B cell (primary cell): ENCODE measurements at regions not wholly inside any gene's neighbourhood (a gene's known extent, or its start where the extent isn't known, plus 50 kb on each side); places are given as distances from the start of the nearest gene placed in this dataset.

Experiments used
- ATAC-seq: fragments of 200-7000 bp; cut with Tn5 transposase; one replicate; pipeline ENCODE4 v1.10.0; 2021; ENCODE audit warnings: low read depth, mild to moderate bottlenecking, moderate number of reproducible peaks, moderate library complexity
- CTCF ChIA-PET: fragments of 350-600 bp; sonication (Branson Sonifier 250); formaldehyde crosslinking; loops from one replicate; lab custom pipeline; 2021; ENCODE audit warnings: antibody characterized with exemption, inconsistent platforms; lab: Charles Lee
- POLR2A ChIA-PET: fragments of 350-600 bp; sonication (Branson Sonifier 250); formaldehyde crosslinking; loops from one replicate; lab custom pipeline; 2021; ENCODE audit warnings: antibody characterized with exemption; lab: Charles Lee
- DNase-seq: peaks from one replicate; pipeline ENCODE4 v3.0.0; 2013
- H2AFZ ChIP-seq: 2 replicates; pipeline ENCODE4 v1.6.1; 2012; ENCODE audit warnings: mild to moderate bottlenecking, low read depth, low read length; ENCODE audit not compliant: insufficient read depth, poor library complexity, severe bottlenecking
- H3K27ac ChIP-seq, 2 donors: 1 replicate in 1 of 2; 2 replicates in 1 of 2; pipeline ENCODE4 v1.5.1; 2012 to 2013; ENCODE audit warnings: low read length in 2 of 2, mild to moderate bottlenecking in 2 of 2, moderate library complexity in 1 of 2
- H3K27me3 ChIP-seq, 4 experiments: fragments of 200-600 bp in 1 of 4; sonication (generic) in 1 of 4; replicated peaks in 1 of 4; 1 replicate in 2 of 4; 2 replicates in 2 of 4; pipeline versions ENCODE4 v1.6.1 to v1.7.0; 2013 to 2016; ENCODE audit warnings: low read length in 3 of 4, mild to moderate bottlenecking in 2 of 4, mixed read lengths in 1 of 4, moderate library complexity in 1 of 4; ENCODE audit not compliant: insufficient read depth in 4 of 4, control insufficient read depth in 3 of 4; ENCODE audit errors: control extremely low read depth in 1 of 4
- H3K36me3 ChIP-seq, 2 experiments: replicated peaks in 1 of 2; 1 replicate in 1 of 2; 2 replicates in 1 of 2; pipeline versions ENCODE4 v1.6.1 to v1.7.1; 2013; ENCODE audit warnings: low read length in 1 of 2; ENCODE audit not compliant: insufficient read depth in 2 of 2, control insufficient read depth in 1 of 2; ENCODE audit errors: control extremely low read depth in 1 of 2, extremely low read depth in 1 of 2
- H3K4me1 ChIP-seq, 2 donors: fragments of 200-600 bp in 1 of 2; sonication (generic) in 1 of 2; 1 replicate in 1 of 2; 2 replicates in 1 of 2; pipeline versions ENCODE4 v1.5.1 to v1.6.1; 2013 to 2017; ENCODE audit warnings: low read length in 2 of 2; ENCODE audit not compliant: control insufficient read depth in 2 of 2, insufficient read depth in 2 of 2
- H3K4me2 ChIP-seq: replicated peaks from 2 replicates; pipeline ENCODE3; 2012; ENCODE audit warnings: mild to moderate bottlenecking, low read depth, low read length; ENCODE audit not compliant: poor library complexity, severe bottlenecking
- H3K4me3 ChIP-seq, 5 experiments: fragments of 200-600 bp in 1 of 5; sonication (generic) in 1 of 5; 1 replicate in 3 of 5; 2 replicates in 2 of 5; pipeline versions ENCODE4 v1.5.1 to v1.7.0; 2011 to 2016; ENCODE audit warnings: low read length in 4 of 5, mild to moderate bottlenecking in 4 of 5, low read depth in 2 of 5, control low read depth in 1 of 5, moderate library complexity in 1 of 5; ENCODE audit not compliant: insufficient read depth in 1 of 5; ENCODE audit errors: control extremely low read depth in 1 of 5, extremely low read depth in 1 of 5
- H3K79me2 ChIP-seq: fragments of 200-600 bp; sonication (generic); one replicate; pipeline ENCODE4 v1.6.0; 2016; ENCODE audit warnings: low read length; ENCODE audit not compliant: control insufficient read depth, insufficient read depth
- H3K9ac ChIP-seq: fragments of 200-600 bp; sonication (generic); 2 replicates; pipeline ENCODE4 v1.6.1; 2017; ENCODE audit warnings: mild to moderate bottlenecking, low read length, moderate library complexity
- H3K9me3 ChIP-seq, 3 donors: one replicate each; pipeline versions ENCODE4 v1.6.1 to v1.7.1; 2013; ENCODE audit warnings: low read length in 2 of 3; ENCODE audit not compliant: control insufficient read depth in 2 of 3, insufficient read depth in 1 of 3; ENCODE audit errors: control extremely low read depth in 1 of 3
- H4K20me1 ChIP-seq: 2 replicates; pipeline ENCODE4 v1.6.0; 2012; ENCODE audit warnings: mild to moderate bottlenecking, low read length; ENCODE audit not compliant: insufficient read depth, control insufficient read depth, poor library complexity, severe bottlenecking
- H3K27ac Mint-ChIP-seq: one replicate; pipeline ENCODE4 v1.8.0; 2021; ENCODE audit warnings: mixed read lengths
- H3K27me3 Mint-ChIP-seq: one replicate; pipeline ENCODE4 v1.8.0; 2021; ENCODE audit warnings: mixed read lengths
- H3K4me1 Mint-ChIP-seq: one replicate; pipeline ENCODE4 v1.8.0; 2021; ENCODE audit warnings: mixed read lengths
- H3K4me3 Mint-ChIP-seq: one replicate; pipeline ENCODE4 v1.8.0; 2021; ENCODE audit warnings: mixed read lengths
- H3K9me3 Mint-ChIP-seq: one replicate; pipeline ENCODE4 v1.8.0; 2022; ENCODE audit warnings: mixed read lengths; ENCODE audit not compliant: insufficient read depth
- CTCF ChIP-seq: fragments of 200-600 bp; IDR thresholded peaks from one replicate; pipeline ENCODE4 v1.8.0; 2022; ENCODE audit warnings: antibody characterized with exemption, mild to moderate bottlenecking
- EZH2 ChIP-seq: IDR thresholded peaks from 2 replicates; pipeline ENCODE4 v1.6.1; 2012; ENCODE audit warnings: borderline replicate concordance, low read depth, mild to moderate bottlenecking, moderate library complexity, low read length; ENCODE audit not compliant: insufficient read depth, poor library complexity, severe bottlenecking
- WGBS: methylation state at CpG from one replicate; pipeline ENCODE4 v1.1.5; 2013; ENCODE audit warnings: missing lambda C conversion rate; ENCODE audit not compliant: insufficient coverage; 5-methylcytosine and 5-hydroxymethylcytosine counted together
- intact Hi-C: fragments of 100-400 bp; cut with micrococcal nuclease; formaldehyde crosslinking; loops from one replicate; pipeline ENCODE4 v1.10.0; 2022

GRCh38 chr16:72298961-72299360 lies 127.0 kb upstream of the PMFBP1 start:
- Mint-ChIP-seq H3K4me3 (no peak overlapping the region), H3K4me1 (no peaks in the 10 kb centered on the region), H3K9me3 (no peaks in the 10 kb centered on the region), H3K27ac (no peak overlapping the region), H3K27me3 (no peaks in the 10 kb centered on the region)
- H2AFZ ChIP-seq = no peak overlapping the region
- H3K27ac ChIP-seq = no peak overlapping the region
- no peaks in the 10 kb centered on the region for H3K36me3 ChIP-seq
- no peaks in the 10 kb centered on the region for H3K9me3 ChIP-seq
- intact Hi-C loops = no loop called here
- H3K9ac ChIP-seq = no peak overlapping the region
- DNase-seq (no peak), ATAC-seq (no peak)
- POLR2A ChIA-PET = no interaction called here
- H4K20me1 ChIP-seq = no peaks in the 10 kb centered on the region
- no peaks in the 10 kb centered on the region for H3K4me1 ChIP-seq
- no peak overlapping the region for H3K4me2 ChIP-seq
- no peaks in the 10 kb centered on the region for H3K27me3 ChIP-seq
- no peak for TF ChIP-seq CTCF
- TF ChIP-seq EZH2 = no peak
- H3K4me3 ChIP-seq = no peak overlapping the region
- WGBS = no CpG with 5 or more reads among the region's 1 CpG
- CTCF ChIA-PET = no interaction called here
- H3K79me2 ChIP-seq = no peaks in the 10 kb centered on the region

GRCh38 chr16:72295914-72296313 lies 124.0 kb upstream of the PMFBP1 start:
- H3K4me3 ChIP-seq = no peak overlapping the region
- H3K4me1 ChIP-seq = no peaks in the 10 kb centered on the region
- no peaks in the 10 kb centered on the region for H3K36me3 ChIP-seq
- TF ChIP-seq CTCF (no peak), EZH2 (no peak)
- no peak overlapping the region for H3K27ac ChIP-seq
- DNase-seq (no peak), ATAC-seq (no peak)
- ChIA-PET POLR2A (no interaction called here), CTCF (no interaction called here)
- intact Hi-C loops = no loop called here
- H3K4me2 ChIP-seq = no peak overlapping the region
- H3K9me3 ChIP-seq = no peaks in the 10 kb centered on the region
- no peaks in the 10 kb centered on the region for H3K27me3 ChIP-seq
- no peaks in the 10 kb centered on the region for H3K79me2 ChIP-seq
- Mint-ChIP-seq H3K27me3 (no peaks in the 10 kb centered on the region), H3K9me3 (no peaks in the 10 kb centered on the region), H3K27ac (no peak overlapping the region), H3K4me1 (no peaks in the 10 kb centered on the region), H3K4me3 (no peak overlapping the region)
- H3K9ac ChIP-seq = no peak overlapping the region
- no peaks in the 10 kb centered on the region for H4K20me1 ChIP-seq
- no peak overlapping the region for H2AFZ ChIP-seq
